Esophagus muscularis mucosa (tissue), 3 donors: ENCODE measurements at regions not wholly inside any gene's neighbourhood (a gene's known extent, or its start where the extent isn't known, plus 50 kb on each side); places are given as distances from the start of the nearest gene placed in this dataset.

Experiments used
- EP300 ChIP-seq: sonication (generic); formaldehyde crosslinking; IDR thresholded peaks from one replicate; pipeline ENCODE4 v1.6.1; 2017; ENCODE audit warnings: antibody characterized with exemption
- TF ChIP-seq, protein P1 (sequence below), 3 experiments: fragments of 200-600 bp in 2 of 3; fragments of 450-650 bp in 1 of 3; sonication (generic) in 2 of 3; IDR thresholded peaks; one replicate each; pipeline ENCODE4 v1.5.1; 2017 to 2019; ENCODE audit warnings: antibody characterized with exemption in 3 of 3, mild to moderate bottlenecking in 2 of 3, moderate library complexity in 1 of 3

GRCh38 chr15:61640756-61641155, 411.7 kb upstream of the RORA start:
- TF ChIP-seq, protein P1, sequence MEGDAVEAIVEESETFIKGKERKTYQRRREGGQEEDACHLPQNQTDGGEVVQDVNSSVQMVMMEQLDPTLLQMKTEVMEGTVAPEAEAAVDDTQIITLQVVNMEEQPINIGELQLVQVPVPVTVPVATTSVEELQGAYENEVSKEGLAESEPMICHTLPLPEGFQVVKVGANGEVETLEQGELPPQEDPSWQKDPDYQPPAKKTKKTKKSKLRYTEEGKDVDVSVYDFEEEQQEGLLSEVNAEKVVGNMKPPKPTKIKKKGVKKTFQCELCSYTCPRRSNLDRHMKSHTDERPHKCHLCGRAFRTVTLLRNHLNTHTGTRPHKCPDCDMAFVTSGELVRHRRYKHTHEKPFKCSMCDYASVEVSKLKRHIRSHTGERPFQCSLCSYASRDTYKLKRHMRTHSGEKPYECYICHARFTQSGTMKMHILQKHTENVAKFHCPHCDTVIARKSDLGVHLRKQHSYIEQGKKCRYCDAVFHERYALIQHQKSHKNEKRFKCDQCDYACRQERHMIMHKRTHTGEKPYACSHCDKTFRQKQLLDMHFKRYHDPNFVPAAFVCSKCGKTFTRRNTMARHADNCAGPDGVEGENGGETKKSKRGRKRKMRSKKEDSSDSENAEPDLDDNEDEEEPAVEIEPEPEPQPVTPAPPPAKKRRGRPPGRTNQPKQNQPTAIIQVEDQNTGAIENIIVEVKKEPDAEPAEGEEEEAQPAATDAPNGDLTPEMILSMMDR (IDR thresholded peaks at IDR 0.05), result no peak
- TF ChIP-seq EP300, result no peak
